GM12873 (cell line): ENCODE measurements at regions not wholly inside any gene's neighbourhood (a gene's known extent, or its start where the extent isn't known, plus 50 kb on each side); places are given as distances from the start of the nearest gene placed in this dataset.

ENCODE experiments used
- CTCF ChIP-seq: IDR thresholded peaks from 2 replicates; pipeline ENCODE4 v1.5.1; 2012; ENCODE audit warnings: low read depth, mild to moderate bottlenecking, moderate library complexity, low read length, control low read depth; ENCODE audit not compliant: insufficient read depth; ENCODE audit errors: missing control alignments

GRCh38 chr7:124124201-124124600 lies 91.3 kb upstream of the TMEM229A start:
- no peak for TF ChIP-seq CTCF

DNA sequence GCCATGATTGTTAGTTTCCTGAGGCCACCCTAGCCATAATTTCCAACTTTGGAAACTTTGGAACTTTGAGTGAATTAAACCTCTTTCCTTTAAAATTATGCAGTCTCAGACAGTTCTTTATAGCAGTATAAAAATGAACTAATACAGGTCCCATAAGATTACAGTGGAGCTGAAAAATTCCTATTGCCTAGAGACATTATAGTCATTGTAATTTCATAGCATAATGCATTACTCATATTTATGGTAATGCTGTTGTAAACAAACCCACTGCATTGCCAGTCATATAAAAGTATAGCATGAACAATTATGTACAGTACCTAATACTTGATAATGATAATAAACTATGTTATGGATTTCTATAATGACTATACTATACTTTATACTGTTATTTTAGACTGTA lies 88.0 kb upstream of the TMEM229A start:
- TF ChIP-seq CTCF, result no peak

- no peak for TF ChIP-seq CTCF
Observed at GRCh38 chr7:124113045-124113444, 80.2 kb upstream of the TMEM229A start.

DNA sequence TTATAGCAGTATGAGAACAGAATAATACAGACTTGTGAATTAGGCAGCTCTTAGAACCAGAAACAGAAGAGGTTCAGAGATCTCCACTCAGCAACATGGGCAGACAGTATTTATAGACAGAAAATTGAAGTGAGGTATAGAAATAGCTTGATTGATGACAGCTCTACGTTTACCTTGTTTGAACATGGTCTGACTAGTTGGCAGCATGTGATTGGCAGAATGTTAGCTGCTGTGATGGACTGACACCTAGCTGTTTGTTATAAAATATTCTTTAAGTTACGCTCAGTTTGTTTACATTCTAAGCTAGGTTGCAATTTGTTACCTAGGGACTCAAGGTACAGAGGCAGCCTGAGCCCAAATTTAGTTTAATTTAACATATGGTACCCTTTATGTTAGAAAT lies 73.7 kb upstream of the TMEM229A start:
- no peak for TF ChIP-seq CTCF

DNA sequence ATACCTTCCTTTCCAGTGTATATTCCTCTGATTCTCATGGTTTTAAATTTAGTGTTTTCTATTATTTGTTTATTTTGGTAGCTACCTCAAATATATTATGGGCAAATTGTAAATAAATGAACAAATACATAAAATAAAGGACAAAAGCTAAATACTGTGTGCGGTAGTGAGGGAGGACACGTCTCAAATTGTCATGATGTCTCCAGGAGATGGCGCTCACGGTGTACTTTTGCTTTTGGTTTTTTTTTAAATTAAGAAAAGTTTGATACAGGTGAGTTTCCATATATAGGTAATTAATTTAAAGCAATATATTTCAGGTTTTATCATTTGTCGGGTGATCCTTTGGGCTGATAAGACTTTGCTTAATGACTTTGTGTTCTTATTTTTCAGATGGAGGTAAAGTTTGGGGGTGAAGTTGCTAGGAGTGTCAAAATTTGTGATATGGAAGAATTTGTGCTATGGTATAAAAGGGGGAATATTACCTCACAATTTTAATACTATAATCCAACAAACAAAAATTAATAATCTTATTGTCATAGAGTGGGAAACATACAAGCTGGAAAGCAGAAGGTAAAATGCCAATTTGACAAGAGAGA lies 68.4 kb upstream of the TMEM229A start:
- peak; percentile 49 for TF ChIP-seq CTCF

GRCh38 chr7:124100190-124100589 lies 67.3 kb upstream of the TMEM229A start:
- TF ChIP-seq CTCF, result no peak

DNA sequence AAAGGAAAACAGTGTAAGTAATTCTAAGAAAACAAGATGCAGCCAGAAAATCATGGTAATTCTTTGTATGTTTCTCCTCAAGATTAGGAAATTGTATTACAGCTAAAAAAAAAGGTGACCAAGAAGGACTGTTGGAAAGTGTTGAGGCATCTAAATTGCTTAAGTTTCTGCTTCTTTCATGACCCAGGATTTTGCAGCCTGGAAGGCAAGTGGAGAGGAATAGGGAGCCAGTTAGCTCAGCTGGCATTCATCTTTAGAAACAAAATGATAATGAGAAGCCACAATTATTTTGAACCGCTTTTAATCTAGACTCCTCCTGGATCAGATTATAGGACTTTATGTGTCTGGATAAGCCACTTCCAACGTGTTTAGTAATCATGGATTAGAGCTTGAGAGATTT lies 56.8 kb upstream of the TMEM229A start:
- no peak for TF ChIP-seq CTCF
